MM.1S (cell line): ENCODE measurements at regions not wholly inside any gene's neighbourhood (a gene's known extent, or its start where the extent isn't known, plus 50 kb on each side); places are given as distances from the start of the nearest gene placed in this dataset.

Experiments used
- DNase-seq: peaks from one replicate; pipeline ENCODE4 v3.0.0-alpha.2; 2015
- H2AFZ ChIP-seq: fragments of 300-600 bp; sonication (generic); 2 replicates; pipeline ENCODE4 v1.6.0; 2016; ENCODE audit warnings: antibody characterized with exemption, low read length
- H3F3A ChIP-seq: fragments of 300-600 bp; sonication (generic); 2 replicates; pipeline ENCODE4 v1.6.1; 2016; ENCODE audit warnings: mild to moderate bottlenecking, antibody characterized with exemption, low read length, moderate library complexity, mixed read lengths; ENCODE audit not compliant: insufficient read depth
- H3K27ac ChIP-seq: fragments of 300-600 bp; sonication (generic); 2 replicates; pipeline ENCODE4 v1.5.1; 2016; ENCODE audit warnings: mild to moderate bottlenecking, low read length
- H3K27me3 ChIP-seq: fragments of 300-600 bp; sonication (generic); replicated peaks from 2 replicates; pipeline ENCODE4 v1.6.0; 2016; ENCODE audit warnings: low read length; ENCODE audit not compliant: insufficient read depth
- H3K36me3 ChIP-seq: fragments of 300-600 bp; sonication (generic); replicated peaks from 2 replicates; pipeline ENCODE4 v1.6.1; 2016; ENCODE audit warnings: mild to moderate bottlenecking, low read length, mixed read lengths; ENCODE audit not compliant: insufficient read depth
- H3K4me1 ChIP-seq: fragments of 300-600 bp; sonication (generic); 2 replicates; pipeline ENCODE4 v1.6.1; 2016; ENCODE audit warnings: low read length, mixed read lengths
- H3K4me2 ChIP-seq: fragments of 300-600 bp; sonication (generic); 2 replicates; pipeline ENCODE4 v1.6.0; 2016; ENCODE audit warnings: low read depth, low read length
- H3K4me3 ChIP-seq: fragments of 300-600 bp; sonication (generic); 2 replicates; pipeline ENCODE4 v1.5.1; 2016; ENCODE audit warnings: low read length, mixed read lengths
- H3K79me2 ChIP-seq: fragments of 300-600 bp; sonication (generic); 2 replicates; pipeline ENCODE4 v1.6.1; 2016; ENCODE audit warnings: mixed run types, low read length, mixed read lengths
- H3K9ac ChIP-seq: fragments of 300-600 bp; sonication (generic); 2 replicates; pipeline ENCODE4 v1.6.1; 2016; ENCODE audit warnings: low read length, mixed read lengths
- H3K9me2 ChIP-seq: fragments of 300-600 bp; sonication (generic); replicated peaks from 2 replicates; pipeline ENCODE4 v1.6.1; 2016; ENCODE audit warnings: mild to moderate bottlenecking, low read length, mixed read lengths; ENCODE audit not compliant: insufficient read depth
- H3K9me3 ChIP-seq: fragments of 300-600 bp; sonication (generic); replicated peaks from 2 replicates; pipeline ENCODE4 v1.6.1; 2016; ENCODE audit warnings: mild to moderate bottlenecking, low read length, mixed read lengths; ENCODE audit not compliant: insufficient read depth
- H4K20me1 ChIP-seq: fragments of 300-600 bp; sonication (generic); 2 replicates; pipeline ENCODE4 v1.6.1; 2016; ENCODE audit warnings: mild to moderate bottlenecking, low read length, moderate library complexity, mixed read lengths; ENCODE audit not compliant: insufficient read depth
- CTCF ChIP-seq: fragments of 300-600 bp; sonication (generic); IDR thresholded peaks from 2 replicates; pipeline ENCODE4 v1.5.1; 2016; ENCODE audit warnings: antibody characterized with exemption, low read length, mixed read lengths
- EZH2 ChIP-seq: fragments of 300-600 bp; sonication (generic); optimal IDR thresholded peaks from 2 replicates; pipeline ENCODE3; 2017; ENCODE audit warnings: low read depth, mild to moderate bottlenecking, antibody characterized with exemption, low read length, mixed read lengths
- EZH2phosphoT487 ChIP-seq: fragments of 300-600 bp; sonication (generic); IDR thresholded peaks from 2 replicates; pipeline ENCODE4 v1.6.1; 2018; ENCODE audit warnings: antibody characterized with exemption, low read length

- Histone ChIP-seq H3K27ac (no peak overlapping the region), H3F3A (no peaks in the 10 kb centered on the region), H2AFZ (no peak overlapping the region; the same call in 1 of the 2 replicates), H3K27me3 (no peaks in the 10 kb centered on the region), H3K4me1 (no peaks in the 10 kb centered on the region), H4K20me1 (no peaks in the 10 kb centered on the region), H3K9me3 (no peaks in the 10 kb centered on the region), H3K9ac (no peak overlapping the region), H3K79me2 (no peaks in the 10 kb centered on the region), H3K36me3 (no peaks in the 10 kb centered on the region), H3K4me2 (no peak overlapping the region), H3K9me2 (no peaks in the 10 kb centered on the region), H3K4me3 (no peak overlapping the region)
- no peak for DNase-seq
- TF ChIP-seq CTCF: no peak
- no peak for TF ChIP-seq EZH2
- TF ChIP-seq EZH2phosphoT487: no peak
Observed at GRCh38 chr5:71882826-71883741, 164.0 kb downstream of the CARTPT start.

- Histone ChIP-seq H2AFZ (no peak overlapping the region), H4K20me1 (no peaks in the 10 kb centered on the region), H3K4me1 (no peaks in the 10 kb centered on the region), H3K79me2 (no peaks in the 10 kb centered on the region), H3K36me3 (no peaks in the 10 kb centered on the region), H3K9me2 (no peaks in the 10 kb centered on the region), H3K27ac (no peak overlapping the region), H3K9ac (no peak overlapping the region), H3K27me3 (no peaks in the 10 kb centered on the region), H3K4me3 (no peak overlapping the region), H3K4me2 (no peak overlapping the region), H3K9me3 (no peaks in the 10 kb centered on the region), H3F3A (no peaks in the 10 kb centered on the region)
- TF ChIP-seq EZH2 (no peak), CTCF (no peak), EZH2phosphoT487 (no peak)
- DNase-seq: no peak
Observed at GRCh38 chr5:71883742-71884103, 164.6 kb downstream of the CARTPT start.

GRCh38 chr5:71884926-71885325, 165.9 kb downstream of the CARTPT start:
- no peak for DNase-seq
- H3K9me3 ChIP-seq: no peaks in the 10 kb centered on the region
- H3K4me2 ChIP-seq: no peak overlapping the region
- no peaks in the 10 kb centered on the region for H4K20me1 ChIP-seq
- H3K9me2 ChIP-seq: no peaks in the 10 kb centered on the region
- no peaks in the 10 kb centered on the region for H3K79me2 ChIP-seq
- H2AFZ ChIP-seq: no peak overlapping the region
- TF ChIP-seq EZH2 (no peak), CTCF (no peak), EZH2phosphoT487 (no peak)
- no peak overlapping the region for H3K4me3 ChIP-seq
- H3K27ac ChIP-seq: no peak overlapping the region
- no peaks in the 10 kb centered on the region for H3K36me3 ChIP-seq
- H3F3A ChIP-seq: no peaks in the 10 kb centered on the region
- H3K9ac ChIP-seq: no peak overlapping the region
- H3K27me3 ChIP-seq: no peaks in the 10 kb centered on the region
- no peaks in the 10 kb centered on the region for H3K4me1 ChIP-seq
